HK-2 (cell line): ENCODE measurements at regions not wholly inside any gene's neighbourhood (a gene's known extent, or its start where the extent isn't known, plus 50 kb on each side); places are given as distances from the start of the nearest gene placed in this dataset.
A peak's percentile ranks its signal among the peaks of the same experiment; 100 is the strongest.
"Not testable (repeated sequence)": the region's sequence is repeated elsewhere in the genome, so short reads cannot be mapped to it uniquely, and the experiment has no call there.

Source experiments
- DNase-seq: peaks from one replicate; pipeline ENCODE4 v3.0.0-alpha.2; 2018; ENCODE audit not compliant: unreplicated experiment

GRCh38 chrX:40853004-40853815, 117.9 kb upstream of the MED14 start:
- no peak for DNase-seq

GRCh38 chrX:40853816-40854123, 118.4 kb upstream of the MED14 start:
- no peak for DNase-seq

- no peak for DNase-seq
Measured at GRCh38 chrX:40854242-40854641, 118.9 kb upstream of the MED14 start.

- no peak for DNase-seq
Measured at GRCh38 chrX:40855411-40855810, 120.1 kb upstream of the MED14 start.

GRCh38 chrX:40855932-40856515, 120.7 kb upstream of the MED14 start:
- no peak for DNase-seq

- DNase-seq, result not testable (repeated sequence)
Measured at GRCh38 chrX:40861952-40862554, 126.7 kb upstream of the MED14 start.

GRCh38 chrX:40863260-40863659, 127.9 kb upstream of the MED14 start:
- DNase-seq, result not testable (repeated sequence)

- no peak for DNase-seq
Measured at GRCh38 chrX:40863671-40864070, 128.3 kb upstream of the MED14 start.

GRCh38 chrX:40864972-40865371, 129.6 kb upstream of the MED14 start:
- DNase-seq, result no peak

- peak; percentile 28 for DNase-seq
Measured at GRCh38 chrX:40866893-40867292, 131.6 kb upstream of the MED14 start.

GRCh38 chrX:40867352-40867751, 132.0 kb upstream of the MED14 start:
- peak; percentile 47 for DNase-seq

- DNase-seq, result no peak
Measured at GRCh38 chrX:40868868-40869267, 133.5 kb upstream of the MED14 start.

- not testable (repeated sequence) for DNase-seq
Measured at GRCh38 chrX:40870982-40871381, 135.6 kb upstream of the MED14 start.

- peak; percentile 24 for DNase-seq
Measured at GRCh38 chrX:40871385-40872082, 136.2 kb upstream of the MED14 start.

GRCh38 chrX:40872351-40872750, 137.0 kb upstream of the MED14 start:
- DNase-seq, result no peak

GRCh38 chrX:40875476-40875875, 140.1 kb upstream of the MED14 start:
- no peak for DNase-seq

GRCh38 chrX:40877887-40878286, 142.5 kb upstream of the MED14 start:
- no peak for DNase-seq

GRCh38 chrX:40878766-40879165, 143.4 kb upstream of the MED14 start:
- DNase-seq, result no peak

GRCh38 chrX:40879172-40879571, 143.8 kb upstream of the MED14 start:
- not testable (repeated sequence) for DNase-seq

GRCh38 chrX:40880712-40881111, 145.4 kb upstream of the MED14 start:
- DNase-seq, result no peak

- no peak for DNase-seq
Measured at GRCh38 chrX:40883021-40883619, 147.8 kb upstream of the MED14 start.

- DNase-seq, result no peak
Measured at GRCh38 chrX:40885989-40886388, 150.6 kb upstream of the MED14 start.
